ENCODE measurements at regions not wholly inside any gene's neighbourhood (a gene's known extent, or its start where the extent isn't known, plus 50 kb on each side); places are given as distances from the start of the nearest gene placed in this dataset.
"Not testable (repeated sequence)": the region's sequence is repeated elsewhere in the genome, so short reads cannot be mapped to it uniquely, and the experiment has no call there.

GRCh38 chr20:39705032-39705431 lies 742.9 kb downstream of the DHX35 start:
- TF ChIP-seq CTCF (IDR thresholded peaks at IDR 0.05) = no peak
- Mint-ChIP-seq H3K27me3 (ENCODE audit: low read depth) (no peaks in the 10 kb centered on the region), H3K36me3 (ENCODE audit: low read depth) (no peaks in the 10 kb centered on the region), H3K4me3 (ENCODE audit: unreplicated experiment) (no peak overlapping the region), H3K4me1 (ENCODE audit: low read depth) (peaks cover 15% of the 10 kb centered on the region), H3K9me3 (ENCODE audit: low read depth) (no peaks in the 10 kb centered on the region), H3K27ac (ENCODE audit: unreplicated experiment) (no peak overlapping the region)
- no peak for DNase-seq (ENCODE audit: low spot score)

- H3K4me3 Mint-ChIP-seq (ENCODE audit: unreplicated experiment); H3K27me3 Mint-ChIP-seq (ENCODE audit: low read depth); DNase-seq (ENCODE audit: low spot score); H3K36me3 Mint-ChIP-seq (ENCODE audit: low read depth); H3K27ac Mint-ChIP-seq (ENCODE audit: unreplicated experiment); H3K9me3 Mint-ChIP-seq (ENCODE audit: low read depth): not testable (repeated sequence)
- peaks cover 22% of the 10 kb centered on the region for H3K4me1 Mint-ChIP-seq (ENCODE audit: low read depth)
Observed at GRCh38 chr20:39703357-39703756, 741.2 kb downstream of the DHX35 start.

GRCh38 chr20:39702701-39703349 lies 740.7 kb downstream of the DHX35 start:
- H3K27ac Mint-ChIP-seq (ENCODE audit: unreplicated experiment) = no peak overlapping the region
- H3K4me1 Mint-ChIP-seq (ENCODE audit: low read depth) = peaks cover 26% of the 10 kb centered on the region
- H3K4me3 Mint-ChIP-seq (ENCODE audit: unreplicated experiment) = no peak overlapping the region
- H3K9me3 Mint-ChIP-seq (ENCODE audit: low read depth) = no peaks in the 10 kb centered on the region
- no peak for TF ChIP-seq CTCF (IDR thresholded peaks at IDR 0.05)
- DNase-seq (ENCODE audit: low spot score) = no peak
- no peaks in the 10 kb centered on the region for H3K27me3 Mint-ChIP-seq (ENCODE audit: low read depth)
- no peaks in the 10 kb centered on the region for H3K36me3 Mint-ChIP-seq (ENCODE audit: low read depth)

- no peak overlapping the region for H3K4me3 Mint-ChIP-seq (ENCODE audit: unreplicated experiment)
- no peak for DNase-seq (ENCODE audit: low spot score)
- H3K27ac Mint-ChIP-seq (ENCODE audit: unreplicated experiment) = no peak overlapping the region
- peaks cover 27% of the 10 kb centered on the region for H3K4me1 Mint-ChIP-seq (ENCODE audit: low read depth)
- TF ChIP-seq CTCF (IDR thresholded peaks at IDR 0.05) = no peak
- H3K27me3 Mint-ChIP-seq (ENCODE audit: low read depth) = no peaks in the 10 kb centered on the region
- no peaks in the 10 kb centered on the region for H3K9me3 Mint-ChIP-seq (ENCODE audit: low read depth)
- no peaks in the 10 kb centered on the region for H3K36me3 Mint-ChIP-seq (ENCODE audit: low read depth)
Observed at GRCh38 chr20:39700528-39700927, 738.4 kb downstream of the DHX35 start.

- no peak for TF ChIP-seq CTCF (IDR thresholded peaks at IDR 0.05)
- H3K4me3 Mint-ChIP-seq (ENCODE audit: unreplicated experiment) = no peak overlapping the region
- no peaks in the 10 kb centered on the region for H3K36me3 Mint-ChIP-seq (ENCODE audit: low read depth)
- DNase-seq (ENCODE audit: low spot score) = no peak
- peak overlapping the region; percentile 52 for H3K27ac Mint-ChIP-seq (ENCODE audit: unreplicated experiment)
- H3K27me3 Mint-ChIP-seq (ENCODE audit: low read depth) = no peaks in the 10 kb centered on the region
- no peaks in the 10 kb centered on the region for H3K9me3 Mint-ChIP-seq (ENCODE audit: low read depth)
- peaks cover 27% of the 10 kb centered on the region for H3K4me1 Mint-ChIP-seq (ENCODE audit: low read depth)
Observed at GRCh38 chr20:39699166-39699725, 737.1 kb downstream of the DHX35 start.

DNA sequence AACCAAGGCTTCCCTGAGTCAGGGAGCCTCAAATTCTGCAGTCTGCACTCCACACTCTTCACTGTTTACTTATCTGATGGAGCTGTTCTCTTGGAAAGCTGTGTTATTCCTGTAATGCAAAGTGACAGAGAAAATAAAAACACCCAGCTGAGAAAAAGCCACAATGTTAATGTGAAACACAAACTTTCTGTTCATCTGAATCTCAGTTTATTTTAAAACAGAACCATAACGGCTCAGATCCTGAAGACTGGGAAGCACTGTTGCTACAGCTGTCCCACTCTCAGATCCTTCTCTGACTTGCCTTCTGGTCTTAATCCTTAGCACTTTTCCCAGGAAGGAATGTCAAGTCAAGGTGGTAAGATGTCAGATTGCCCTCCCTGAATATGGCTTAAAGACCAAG lies 736.6 kb downstream of the DHX35 start:
- no peak for DNase-seq (ENCODE audit: low spot score)
- peaks cover 27% of the 10 kb centered on the region for H3K4me1 Mint-ChIP-seq (ENCODE audit: low read depth)
- H3K27ac Mint-ChIP-seq (ENCODE audit: unreplicated experiment) = peak overlapping the region; percentile 52
- no peak overlapping the region for H3K4me3 Mint-ChIP-seq (ENCODE audit: unreplicated experiment)
- H3K9me3 Mint-ChIP-seq (ENCODE audit: low read depth) = no peaks in the 10 kb centered on the region
- no peaks in the 10 kb centered on the region for H3K36me3 Mint-ChIP-seq (ENCODE audit: low read depth)
- TF ChIP-seq CTCF (IDR thresholded peaks at IDR 0.05) = no peak
- no peaks in the 10 kb centered on the region for H3K27me3 Mint-ChIP-seq (ENCODE audit: low read depth)

All from chondrocyte (in vitro differentiated cells).